GDM1 (cell line): ENCODE measurements at regions not wholly inside any gene's neighbourhood (a gene's known extent, or its start where the extent isn't known, plus 50 kb on each side); places are given as distances from the start of the nearest gene placed in this dataset.
"Not testable (repeated sequence)": the region's sequence is repeated elsewhere in the genome, so short reads cannot be mapped to it uniquely, and the experiment has no call there.

Experiments
- DNase-seq: peaks from one replicate; lab custom pipeline; 2025; lab: John Stamatoyannopoulos, UW

DNA sequence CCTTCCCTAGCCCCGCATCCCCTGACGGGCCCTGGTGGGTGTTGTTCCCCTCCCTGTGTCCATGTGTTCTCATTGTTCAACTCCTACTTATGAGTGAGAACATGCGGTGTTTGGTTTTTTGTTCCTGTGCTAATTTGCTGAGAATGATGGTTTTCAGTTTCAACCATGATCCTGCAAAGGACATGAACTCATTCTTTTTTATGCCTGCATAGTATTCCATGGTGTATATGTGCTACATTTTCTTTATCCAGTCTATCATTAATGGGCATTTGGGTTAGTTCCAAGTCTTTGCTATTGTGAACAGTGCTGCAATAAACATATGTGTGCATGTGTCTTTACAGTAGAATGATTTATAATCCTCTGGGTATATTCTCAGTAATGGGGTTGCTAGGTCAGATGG, 65.7 kb upstream of the DCD start:
- not testable (repeated sequence) for DNase-seq

DNA sequence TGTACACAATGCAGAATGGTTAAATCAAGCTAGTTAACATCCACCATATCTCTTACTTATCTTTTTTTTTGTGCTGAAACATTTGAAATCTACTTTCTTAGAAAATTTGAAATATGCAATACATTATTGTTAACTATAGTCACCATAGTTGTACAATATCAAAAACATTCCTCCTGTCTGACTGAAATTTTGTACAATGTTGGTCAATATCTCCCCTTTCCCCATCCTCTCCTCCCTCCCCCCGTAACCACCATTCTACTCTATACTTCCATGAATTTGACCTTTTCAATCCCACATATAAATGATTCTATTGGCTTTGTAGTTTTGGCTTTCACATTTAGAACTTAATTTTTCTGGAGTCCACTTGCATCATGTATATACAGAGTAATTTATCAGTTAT, 63.5 kb upstream of the DCD start:
- DNase-seq = no peak

DNA sequence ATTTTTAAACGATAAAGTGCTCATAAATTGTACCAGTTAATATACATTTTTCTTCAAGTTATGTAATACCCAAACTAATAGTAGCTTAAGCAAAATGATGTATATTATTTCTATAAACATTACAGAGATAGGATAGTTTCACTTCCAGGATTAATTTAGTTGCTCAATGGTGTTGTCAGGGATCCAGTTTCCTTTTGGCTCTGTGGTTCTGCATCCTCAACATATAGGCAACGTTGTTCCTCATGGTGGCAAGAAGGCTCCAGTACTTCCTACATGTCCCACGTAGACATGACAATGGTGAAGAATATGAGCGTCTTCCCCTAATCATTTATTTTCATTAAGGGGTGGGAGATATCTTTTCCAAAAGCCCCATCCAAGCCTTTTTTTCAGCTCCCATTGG, 60.7 kb upstream of the DCD start:
- no peak for DNase-seq

DNA sequence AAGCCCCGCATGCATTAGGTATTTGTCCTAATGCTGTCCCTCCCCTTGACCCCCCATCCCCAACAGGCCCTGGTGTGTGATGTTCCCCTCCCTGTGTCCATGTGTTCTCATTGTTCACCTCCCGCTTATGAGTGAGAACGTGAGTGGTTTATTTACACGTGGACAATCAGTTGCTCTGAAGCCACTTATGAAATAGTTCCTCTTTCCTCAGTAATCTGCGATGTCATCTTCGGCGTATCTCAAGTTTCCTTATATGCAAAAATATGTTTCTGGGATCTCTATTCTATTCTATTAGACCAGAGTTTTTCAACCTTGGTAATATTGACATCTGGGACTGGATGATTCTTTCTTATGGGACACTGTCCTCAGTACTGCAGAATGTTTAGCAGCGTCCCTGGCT, 56.0 kb upstream of the DCD start:
- DNase-seq = no peak

DNA sequence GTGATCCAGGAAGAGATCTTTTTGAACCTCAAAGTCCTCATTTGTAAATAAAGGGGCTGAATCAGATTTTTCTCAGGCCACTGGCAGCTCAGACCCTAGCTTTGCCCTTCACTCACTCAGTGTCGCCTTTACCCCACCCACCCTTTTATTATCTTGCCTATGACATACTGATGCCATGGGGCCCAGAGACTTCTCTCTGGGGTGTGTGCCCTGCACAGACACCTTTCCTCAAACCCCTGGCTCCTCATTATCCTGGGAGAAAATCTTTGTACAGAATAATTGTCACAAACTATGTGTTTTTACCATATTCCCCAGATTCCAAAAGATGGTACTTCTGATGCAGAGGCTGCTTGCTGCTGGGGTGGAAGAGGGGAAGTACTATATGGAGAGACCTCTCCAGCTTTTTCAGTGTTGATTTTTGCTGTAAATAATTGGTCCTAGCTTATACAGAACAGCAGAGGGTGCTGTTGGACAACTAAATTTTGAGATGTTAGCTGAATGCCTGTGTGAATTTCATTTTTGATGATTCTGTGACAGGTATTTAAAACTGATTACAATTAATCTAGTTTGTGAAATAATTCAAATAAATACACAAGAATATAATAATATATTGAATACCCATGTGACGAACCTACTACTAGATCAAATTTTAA, 53.9 kb upstream of the DCD start:
- DNase-seq = no peak

DNA sequence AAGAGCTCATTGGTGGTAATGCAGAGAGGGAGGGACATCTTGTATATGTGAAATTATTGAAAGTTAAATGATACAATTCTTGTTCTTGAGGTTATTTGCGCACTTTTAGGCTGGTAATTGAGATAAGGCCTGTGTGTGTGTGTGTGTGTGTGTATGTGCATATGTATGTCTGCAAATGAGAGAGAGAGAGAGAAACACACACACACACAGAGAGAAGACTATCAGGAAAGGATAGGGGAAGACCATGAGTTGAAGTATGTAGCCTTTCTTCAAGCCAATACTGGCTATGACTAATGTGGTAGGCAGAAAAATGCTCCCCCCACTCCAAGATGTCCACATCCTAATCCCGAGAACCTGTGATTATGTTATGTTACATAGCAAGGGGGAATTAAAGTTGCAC, 52.7 kb upstream of the DCD start:
- DNase-seq = no peak

DNA sequence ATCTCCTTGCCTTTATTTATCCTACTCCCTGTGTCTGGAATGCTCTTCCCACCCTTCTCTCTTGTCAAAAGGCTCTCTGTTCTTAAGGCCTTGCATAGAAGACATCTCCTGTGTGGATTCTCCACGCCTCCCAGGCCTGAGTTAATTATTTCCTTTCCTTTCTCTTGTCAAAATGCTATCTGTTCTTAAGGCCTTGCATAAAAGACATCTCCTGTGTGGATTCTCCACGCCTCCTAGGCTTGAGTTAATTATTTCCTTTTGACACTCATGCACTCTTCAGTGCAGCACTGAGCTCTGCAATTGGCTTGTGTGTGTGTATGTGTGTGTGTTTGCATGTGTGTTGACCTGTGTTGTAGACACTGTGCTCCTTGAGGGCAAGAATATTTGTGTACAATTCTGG, 52.1 kb upstream of the DCD start:
- no peak for DNase-seq
